C4-2B (cell line): ENCODE measurements at regions not wholly inside any gene's neighbourhood (a gene's known extent, or its start where the extent isn't known, plus 50 kb on each side); places are given as distances from the start of the nearest gene placed in this dataset.

Experiments used
- ZFX ChIP-seq: fragments of 450-650 bp; IDR thresholded peaks from 2 replicates; pipeline ENCODE4 v1.6.1; 2017
- TF ChIP-seq, protein P1 (sequence below): fragments of 450-650 bp; conservative IDR thresholded peaks from 2 replicates; pipeline ENCODE4 v1.5.1; 2017; ENCODE audit warnings: mild to moderate bottlenecking

DNA sequence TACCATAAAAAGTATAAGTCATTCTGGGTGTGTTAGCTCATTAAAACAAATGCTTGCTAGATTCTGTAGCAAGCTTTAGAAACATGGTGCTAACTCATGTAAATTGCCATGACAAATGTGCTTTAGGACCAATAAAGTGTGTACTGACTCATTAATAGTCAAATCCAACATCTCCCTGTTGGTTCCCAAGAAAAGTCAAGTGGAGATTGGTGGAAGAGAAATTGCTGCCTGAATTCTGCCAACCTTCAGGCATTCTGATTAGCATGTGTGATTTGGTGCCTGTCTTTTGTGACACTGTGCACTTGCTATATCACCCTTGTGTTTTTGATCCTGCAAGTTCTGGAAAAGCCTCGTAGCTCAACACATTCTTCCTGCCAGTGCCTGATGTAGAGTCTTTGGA, 503.8 kb upstream of the BOD1L1 start:
- TF ChIP-seq, protein P1, sequence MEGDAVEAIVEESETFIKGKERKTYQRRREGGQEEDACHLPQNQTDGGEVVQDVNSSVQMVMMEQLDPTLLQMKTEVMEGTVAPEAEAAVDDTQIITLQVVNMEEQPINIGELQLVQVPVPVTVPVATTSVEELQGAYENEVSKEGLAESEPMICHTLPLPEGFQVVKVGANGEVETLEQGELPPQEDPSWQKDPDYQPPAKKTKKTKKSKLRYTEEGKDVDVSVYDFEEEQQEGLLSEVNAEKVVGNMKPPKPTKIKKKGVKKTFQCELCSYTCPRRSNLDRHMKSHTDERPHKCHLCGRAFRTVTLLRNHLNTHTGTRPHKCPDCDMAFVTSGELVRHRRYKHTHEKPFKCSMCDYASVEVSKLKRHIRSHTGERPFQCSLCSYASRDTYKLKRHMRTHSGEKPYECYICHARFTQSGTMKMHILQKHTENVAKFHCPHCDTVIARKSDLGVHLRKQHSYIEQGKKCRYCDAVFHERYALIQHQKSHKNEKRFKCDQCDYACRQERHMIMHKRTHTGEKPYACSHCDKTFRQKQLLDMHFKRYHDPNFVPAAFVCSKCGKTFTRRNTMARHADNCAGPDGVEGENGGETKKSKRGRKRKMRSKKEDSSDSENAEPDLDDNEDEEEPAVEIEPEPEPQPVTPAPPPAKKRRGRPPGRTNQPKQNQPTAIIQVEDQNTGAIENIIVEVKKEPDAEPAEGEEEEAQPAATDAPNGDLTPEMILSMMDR = no peak
- no peak for TF ChIP-seq ZFX
